HEK293 (cell line): ENCODE measurements at regions not wholly inside any gene's neighbourhood (a gene's known extent, or its start where the extent isn't known, plus 50 kb on each side); places are given as distances from the start of the nearest gene placed in this dataset.

Experiments
- CTCF ChIA-PET: fragments of 350-600 bp; formaldehyde crosslinking; extraction: SDS; loops from one replicate; lab custom pipeline; 2021; ENCODE audit warnings: antibody characterized with exemption; lab: Yijun Ruan, JAX
- POLR2A ChIA-PET: fragments of 300-600 bp; formaldehyde crosslinking; extraction: SDS; loops from one replicate; lab custom pipeline; 2020; ENCODE audit warnings: antibody characterized with exemption, inconsistent platforms; lab: Yijun Ruan, JAX
- H3K27ac ChIP-seq: fragments of 200-500 bp; sonication (Bioruptor generic); 2 replicates; pipeline ENCODE4 v1.5.1; 2014; ENCODE audit warnings: low read depth, low read length, control low read depth, inconsistent platforms; ENCODE audit errors: extremely low read depth
- H3K36me3 ChIP-seq, 2 experiments: fragments of 200-500 bp in 1 of 2; sonication (Bioruptor generic) in 1 of 2; 1 replicate in 1 of 2; 2 replicates in 1 of 2; pipeline ENCODE4 v1.5.1; 2014 to 2017; ENCODE audit warnings: inconsistent platforms in 2 of 2, low read length in 2 of 2; ENCODE audit not compliant: control insufficient read depth in 2 of 2, insufficient read depth in 1 of 2
- H3K4me1 ChIP-seq: fragments of 200-500 bp; sonication (Bioruptor generic); 2 replicates; pipeline ENCODE4 v1.5.1; 2014; ENCODE audit warnings: mild to moderate bottlenecking, low read length, inconsistent platforms; ENCODE audit not compliant: control insufficient read depth, insufficient read depth
- H3K4me3 ChIP-seq: 2 replicates; pipeline ENCODE4 v1.5.1; 2011; ENCODE audit warnings: low read depth, mild to moderate bottlenecking, control low read depth, low read length, moderate library complexity
- H3K9me3 ChIP-seq: fragments of 200-500 bp; sonication (Bioruptor generic); 2 replicates; pipeline ENCODE4 v1.5.1; 2014; ENCODE audit warnings: low read depth, low read length, inconsistent platforms; ENCODE audit not compliant: control insufficient read depth, insufficient read depth
- EGR2 ChIP-seq: fragments of 450-650 bp; formaldehyde crosslinking; IDR thresholded peaks from 2 replicates; pipeline ENCODE4 v1.5.1; 2016; ENCODE audit warnings: low read depth, missing biosample characterization, missing genetic modification characterization
- IKZF3 ChIP-seq: fragments of 450-650 bp; IDR thresholded peaks from 2 replicates; pipeline ENCODE4 v1.5.0; 2018; ENCODE audit warnings: missing biosample characterization, mild to moderate bottlenecking, missing genetic modification characterization, moderate library complexity
- INSM2 ChIP-seq: fragments of 450-650 bp; formaldehyde crosslinking; IDR thresholded peaks from 2 replicates; pipeline ENCODE4 v1.5.1; 2016; ENCODE audit warnings: missing biosample characterization, missing genetic modification characterization
- KLF1 ChIP-seq: fragments of 450-650 bp; formaldehyde crosslinking; IDR thresholded peaks from 2 replicates; pipeline ENCODE4 v1.5.1; 2016; ENCODE audit warnings: missing biosample characterization, missing genetic modification characterization
- KLF10 ChIP-seq: fragments of 450-650 bp; IDR thresholded peaks from 2 replicates; pipeline ENCODE4 v1.5.1; 2018; ENCODE audit warnings: missing biosample characterization, mild to moderate bottlenecking, missing genetic modification characterization
- PRDM10 ChIP-seq: fragments of 450-650 bp; formaldehyde crosslinking; IDR thresholded peaks from 2 replicates; pipeline ENCODE4 v1.5.1; 2016; ENCODE audit warnings: missing biosample characterization, missing genetic modification characterization
- SETDB1 ChIP-seq: IDR thresholded peaks from one replicate; pipeline ENCODE4 v1.6.1; 2017; ENCODE audit warnings: mild to moderate bottlenecking, low read length, moderate library complexity, mixed read lengths; ENCODE audit not compliant: insufficient read length
- SP2 ChIP-seq: fragments of 450-650 bp; formaldehyde crosslinking; IDR thresholded peaks from 2 replicates; pipeline ENCODE4 v1.5.1; 2016; ENCODE audit warnings: missing biosample characterization, missing genetic modification characterization
- TRIM28 ChIP-seq: IDR thresholded peaks from 2 replicates; pipeline ENCODE4 v1.6.1; 2011; ENCODE audit warnings: low read length, control low read depth, borderline replicate concordance
- ZBTB48 ChIP-seq: fragments of 450-650 bp; formaldehyde crosslinking; IDR thresholded peaks from 2 replicates; pipeline ENCODE4 v1.5.1; 2016; ENCODE audit warnings: missing biosample characterization, missing genetic modification characterization
- ZFHX2 ChIP-seq: fragments of 450-650 bp; formaldehyde crosslinking; conservative IDR thresholded peaks from 2 replicates; pipeline ENCODE4 v1.5.1; 2016; ENCODE audit warnings: missing biosample characterization, missing genetic modification characterization
- ZNF114 ChIP-seq: fragments of 450-650 bp; formaldehyde crosslinking; IDR thresholded peaks from 2 replicates; pipeline ENCODE4 v1.5.0; 2017; ENCODE audit warnings: missing biosample characterization, missing genetic modification characterization
- ZNF2 ChIP-seq: fragments of 450-650 bp; formaldehyde crosslinking; IDR thresholded peaks from 2 replicates; pipeline ENCODE4 v1.5.1; 2016; ENCODE audit warnings: missing biosample characterization, missing genetic modification characterization
- ZNF311 ChIP-seq: fragments of 450-650 bp; formaldehyde crosslinking; IDR thresholded peaks from 2 replicates; pipeline ENCODE4 v1.5.1; 2017; ENCODE audit warnings: missing biosample characterization, missing genetic modification characterization, borderline replicate concordance
- ZNF354C ChIP-seq: fragments of 450-650 bp; formaldehyde crosslinking; IDR thresholded peaks from 2 replicates; pipeline ENCODE4 v1.5.1; 2016; ENCODE audit warnings: missing biosample characterization, missing genetic modification characterization, low read depth, borderline replicate concordance
- ZNF404 ChIP-seq: fragments of 450-650 bp; formaldehyde crosslinking; IDR thresholded peaks from 2 replicates; pipeline ENCODE4 v1.5.1; 2017; ENCODE audit warnings: missing biosample characterization, missing genetic modification characterization
- ZNF548 ChIP-seq: fragments of 450-650 bp; formaldehyde crosslinking; IDR thresholded peaks from 2 replicates; pipeline ENCODE4 v1.5.1; 2016; ENCODE audit warnings: missing biosample characterization, missing genetic modification characterization
- ZNF600 ChIP-seq: fragments of 450-650 bp; formaldehyde crosslinking; IDR thresholded peaks from 2 replicates; pipeline ENCODE4 v1.5.1; 2016; ENCODE audit warnings: missing biosample characterization, missing genetic modification characterization
- ZNF629 ChIP-seq: fragments of 450-650 bp; formaldehyde crosslinking; IDR thresholded peaks from 2 replicates; pipeline ENCODE4 v1.5.1; 2017; ENCODE audit warnings: missing biosample characterization, missing genetic modification characterization
- ZNF658 ChIP-seq: fragments of 450-650 bp; formaldehyde crosslinking; IDR thresholded peaks from 2 replicates; pipeline ENCODE4; 2016; ENCODE audit warnings: missing biosample characterization, missing genetic modification characterization
- ZNF660 ChIP-seq: fragments of 450-650 bp; IDR thresholded peaks from 2 replicates; pipeline ENCODE4 v1.5.1; 2018; ENCODE audit warnings: missing biosample characterization, mild to moderate bottlenecking, missing genetic modification characterization
- ZNF768 ChIP-seq: fragments of 450-650 bp; formaldehyde crosslinking; IDR thresholded peaks from 2 replicates; pipeline ENCODE4 v1.5.1; 2018; ENCODE audit warnings: missing biosample characterization, mild to moderate bottlenecking, missing genetic modification characterization
- TF ChIP-seq, protein P1 (sequence below): IDR thresholded peaks from 2 replicates; pipeline ENCODE4 v1.6.1; 2011; ENCODE audit warnings: mild to moderate bottlenecking, low read depth, low read length, borderline replicate concordance
- TF ChIP-seq, protein P2 (sequence below): fragments of 450-650 bp; formaldehyde crosslinking; IDR thresholded peaks from 2 replicates; pipeline ENCODE4 v1.5.1; 2016; ENCODE audit warnings: missing biosample characterization, missing genetic modification characterization
- TF ChIP-seq, protein P3 (sequence below): sonication (generic); formaldehyde crosslinking; IDR thresholded peaks from 2 replicates; pipeline ENCODE4 v1.8.1; 2022; ENCODE audit warnings: mild to moderate bottlenecking, moderate library complexity, missing genetic modification reagents

- TF ChIP-seq ZNF660 (tag by site-specific recombination), result no peak
- TF ChIP-seq SP2 (tag by site-specific recombination), result no peak
- TF ChIP-seq PRDM10, result no peak
- TF ChIP-seq, protein P1, sequence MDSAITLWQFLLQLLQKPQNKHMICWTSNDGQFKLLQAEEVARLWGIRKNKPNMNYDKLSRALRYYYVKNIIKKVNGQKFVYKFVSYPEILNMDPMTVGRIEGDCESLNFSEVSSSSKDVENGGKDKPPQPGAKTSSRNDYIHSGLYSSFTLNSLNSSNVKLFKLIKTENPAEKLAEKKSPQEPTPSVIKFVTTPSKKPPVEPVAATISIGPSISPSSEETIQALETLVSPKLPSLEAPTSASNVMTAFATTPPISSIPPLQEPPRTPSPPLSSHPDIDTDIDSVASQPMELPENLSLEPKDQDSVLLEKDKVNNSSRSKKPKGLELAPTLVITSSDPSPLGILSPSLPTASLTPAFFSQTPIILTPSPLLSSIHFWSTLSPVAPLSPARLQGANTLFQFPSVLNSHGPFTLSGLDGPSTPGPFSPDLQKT, result no peak
- no peak for TF ChIP-seq ZNF768 (tag by site-specific recombination)
- no peak for TF ChIP-seq TRIM28
- TF ChIP-seq ZFHX2 (tag by site-specific recombination), result no peak
- TF ChIP-seq INSM2 (tag by site-specific recombination), result no peak
- no peak for TF ChIP-seq ZNF2 (tag by site-specific recombination)
- TF ChIP-seq ZNF114 (tag by site-specific recombination), result no peak
- TF ChIP-seq ZNF600, result no peak
- no peak for TF ChIP-seq SETDB1
- TF ChIP-seq, protein P2, sequence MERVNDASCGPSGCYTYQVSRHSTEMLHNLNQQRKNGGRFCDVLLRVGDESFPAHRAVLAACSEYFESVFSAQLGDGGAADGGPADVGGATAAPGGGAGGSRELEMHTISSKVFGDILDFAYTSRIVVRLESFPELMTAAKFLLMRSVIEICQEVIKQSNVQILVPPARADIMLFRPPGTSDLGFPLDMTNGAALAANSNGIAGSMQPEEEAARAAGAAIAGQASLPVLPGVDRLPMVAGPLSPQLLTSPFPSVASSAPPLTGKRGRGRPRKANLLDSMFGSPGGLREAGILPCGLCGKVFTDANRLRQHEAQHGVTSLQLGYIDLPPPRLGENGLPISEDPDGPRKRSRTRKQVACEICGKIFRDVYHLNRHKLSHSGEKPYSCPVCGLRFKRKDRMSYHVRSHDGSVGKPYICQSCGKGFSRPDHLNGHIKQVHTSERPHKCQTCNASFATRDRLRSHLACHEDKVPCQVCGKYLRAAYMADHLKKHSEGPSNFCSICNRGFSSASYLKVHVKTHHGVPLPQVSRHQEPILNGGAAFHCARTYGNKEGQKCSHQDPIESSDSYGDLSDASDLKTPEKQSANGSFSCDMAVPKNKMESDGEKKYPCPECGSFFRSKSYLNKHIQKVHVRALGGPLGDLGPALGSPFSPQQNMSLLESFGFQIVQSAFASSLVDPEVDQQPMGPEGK (tag by site-specific recombination), result no peak
- TF ChIP-seq ZNF404, result no peak
- ChIA-PET POLR2A (no interaction called here), CTCF (interaction anchor here (0.7 kb wide), 2 partner anchors 80 to 98 kb away, joined by 3 to 7 read pairs; no protein-coding TSS in a partner anchor)
- H3K4me3 ChIP-seq, result no peak overlapping the region
- peaks cover 23% of the 10 kb centered on the region; the same call in 1 of the 2 replicates for H3K4me1 ChIP-seq
- no peaks in the 10 kb centered on the region; the same call in 1 of the 2 replicates for H3K9me3 ChIP-seq
- no peaks in the 10 kb centered on the region for H3K36me3 ChIP-seq
- no peak overlapping the region for H3K27ac ChIP-seq
Observed at GRCh38 chr2:67645280-67646138, 248.4 kb downstream of the ETAA1 start.

GRCh38 chr2:67646714-67647333 lies 249.7 kb downstream of the ETAA1 start:
- ChIA-PET CTCF (no interaction called here), POLR2A (no interaction called here)
- Histone ChIP-seq H3K4me3 (no peak overlapping the region), H3K36me3 (no peaks in the 10 kb centered on the region), H3K27ac (no peak overlapping the region), H3K4me1 (peaks cover 18% of the 10 kb centered on the region; the same call in 1 of the 2 replicates), H3K9me3 (no peaks in the 10 kb centered on the region; the same call in 1 of the 2 replicates)
- TF ChIP-seq, protein P3, sequence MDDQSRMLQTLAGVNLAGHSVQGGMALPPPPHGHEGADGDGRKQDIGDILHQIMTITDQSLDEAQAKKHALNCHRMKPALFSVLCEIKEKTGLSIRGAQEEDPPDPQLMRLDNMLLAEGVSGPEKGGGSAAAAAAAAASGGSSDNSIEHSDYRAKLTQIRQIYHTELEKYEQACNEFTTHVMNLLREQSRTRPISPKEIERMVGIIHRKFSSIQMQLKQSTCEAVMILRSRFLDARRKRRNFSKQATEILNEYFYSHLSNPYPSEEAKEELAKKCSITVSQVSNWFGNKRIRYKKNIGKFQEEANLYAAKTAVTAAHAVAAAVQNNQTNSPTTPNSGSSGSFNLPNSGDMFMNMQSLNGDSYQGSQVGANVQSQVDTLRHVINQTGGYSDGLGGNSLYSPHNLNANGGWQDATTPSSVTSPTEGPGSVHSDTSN (CRISPR knock-in tag), result no peak
- peak; percentile 91 for TF ChIP-seq SETDB1
- peak; percentile 37; the same call in 1 of the 2 replicates for TF ChIP-seq EGR2
- TF ChIP-seq ZBTB48 (tag by site-specific recombination), result no peak
- no peak for TF ChIP-seq ZNF629 (tag by site-specific recombination)
- no peak for TF ChIP-seq ZNF658 (tag by site-specific recombination)
- no peak for TF ChIP-seq ZNF354C (tag by site-specific recombination)
- TF ChIP-seq KLF1 (tag by site-specific recombination), result no peak
- TF ChIP-seq KLF10, result no peak
- TF ChIP-seq IKZF3 (tag by site-specific recombination), result no peak
- TF ChIP-seq ZNF548 (tag by site-specific recombination), result no peak
- TF ChIP-seq ZNF311 (tag by site-specific recombination), result no peak
